GM12878 (cell line): ENCODE measurements at regions not wholly inside any gene's neighbourhood (a gene's known extent, or its start where the extent isn't known, plus 50 kb on each side); places are given as distances from the start of the nearest gene placed in this dataset.

Source experiments
- CEBPB ChIP-seq, 2 experiments: fragments of 150-350 bp in 1 of 2; IDR thresholded peaks; 2 replicates each; pipeline ENCODE4 v1.6.1; 2012 to 2014; ENCODE audit warnings: low read depth in 2 of 2, low read length in 2 of 2, borderline replicate concordance in 1 of 2, inconsistent platforms in 1 of 2
- FOS ChIP-seq: IDR thresholded peaks from 3 replicates; pipeline ENCODE4 v1.6.1; 2011; ENCODE audit warnings: borderline replicate concordance; ENCODE audit not compliant: insufficient read length; ENCODE audit errors: extremely low read depth
- POLR2A ChIP-seq: IDR thresholded peaks from 2 replicates; pipeline ENCODE4 v1.6.1; 2011; ENCODE audit warnings: low read depth, mild to moderate bottlenecking, low read length

GRCh38 chr2:196337208-196337953 lies 166.0 kb upstream of the STK17B start:
- no peak for TF ChIP-seq FOS
- TF ChIP-seq CEBPB (IDR thresholded peaks at IDR 0.05; ENCODE audit: borderline replicate concordance in 1 of 2, low read depth in 2 of 2, low read length in 2 of 2): no peak
- no peak for TF ChIP-seq POLR2A
